HCT116 (cell line): ENCODE measurements at regions not wholly inside any gene's neighbourhood (a gene's known extent, or its start where the extent isn't known, plus 50 kb on each side); places are given as distances from the start of the nearest gene placed in this dataset.

ENCODE experiments used
- ATAC-seq: fragments of 200-7000 bp; cut with Tn5 transposase; 2 replicates; pipeline ENCODE4 v1.9.1; 2020; ENCODE audit warnings: mild to moderate bottlenecking, moderate library complexity
- BruUV-seq: library from RNA; stranded (reverse); fragments of 400-500 nt; replicated peaks from 2 replicates; lab custom pipeline; 2021; lab: Mats Ljungman, UMichigan
- CTCF ChIA-PET: fragments of 300-600 bp; sonication (Branson Sonifier 250); formaldehyde crosslinking; loops from one replicate; lab custom pipeline; 2021; ENCODE audit warnings: antibody characterized with exemption; lab: Charles Lee
- POLR2A ChIA-PET: fragments of 300-600, 350-600 bp; sonication (Branson Sonifier 250); formaldehyde crosslinking; loops from one replicate; lab custom pipeline; 2021; ENCODE audit warnings: antibody characterized with exemption; lab: Charles Lee
- RAD21 ChIA-PET, 2 experiments: fragments of 300-600 bp; sonication (Branson Sonifier 250); formaldehyde crosslinking; loops; one replicate each; lab custom pipeline; 2023; ENCODE audit warnings: low total read pairs in 2 of 2; ENCODE audit not compliant: uncharacterized antibody in 2 of 2, unreplicated experiment in 2 of 2, low non-redundant PET in 1 of 2; lab: Charles Lee
- DNase-seq: peaks from one replicate; pipeline ENCODE4 v3.0.0-alpha.2; 2010; ENCODE audit warnings: low read depth, low spot score
- H2AFZ ChIP-seq: fragments of 200-600 bp; shearing (Covaris generic), sonication (generic); 2 replicates; pipeline ENCODE4 v1.6.1; 2017; ENCODE audit warnings: low read depth, mixed run types, mixed read lengths, antibody characterized with exemption, low read length; ENCODE audit not compliant: poor library complexity, severe bottlenecking
- H3K27ac ChIP-seq: 2 replicates; pipeline ENCODE4 v1.5.1; 2012; ENCODE audit warnings: low read depth, low read length
- H3K27me3 ChIP-seq: fragments of 200-600 bp; sonication (generic); 2 replicates; pipeline ENCODE4 v1.6.1; 2016; ENCODE audit warnings: mixed run types, low read length, mixed read lengths; ENCODE audit not compliant: insufficient read depth
- H3K36me3 ChIP-seq, 2 experiments: fragments of 200-500 bp in 1 of 2; fragments of 200-600 bp in 1 of 2; sonication (Bioruptor generic) in 1 of 2; sonication (generic) in 1 of 2; 2 replicates each; pipeline versions ENCODE4 v1.5.1 to v1.6.1; 2014 to 2016; ENCODE audit warnings: low read length in 2 of 2, inconsistent platforms in 1 of 2, mixed read lengths in 1 of 2, mixed run types in 1 of 2; ENCODE audit not compliant: insufficient read depth in 2 of 2, control insufficient read depth in 1 of 2
- H3K4me1 ChIP-seq, 2 experiments: fragments of 200-600 bp in 1 of 2; sonication (generic) in 1 of 2; 2 replicates each; pipeline versions ENCODE4 v1.5.1 to v1.6.1; 2012 to 2017; ENCODE audit warnings: low read length in 2 of 2, inconsistent platforms in 1 of 2, mild to moderate bottlenecking in 1 of 2, mixed read lengths in 1 of 2, mixed run types in 1 of 2, moderate library complexity in 1 of 2; ENCODE audit not compliant: insufficient read depth in 2 of 2, control insufficient read depth in 1 of 2
- H3K4me2 ChIP-seq: fragments of 200-600 bp; sonication (generic); 2 replicates; pipeline ENCODE4 v1.6.1; 2017; ENCODE audit warnings: mixed run types, low read length, mixed read lengths
- H3K4me3 ChIP-seq, 2 experiments: fragments of 200-600 bp in 1 of 2; sonication (generic) in 1 of 2; replicated peaks in 1 of 2; 2 replicates each; pipeline ENCODE4 v1.5.1; 2011 to 2016; ENCODE audit warnings: low read length in 2 of 2, control low read depth in 1 of 2, low read depth in 1 of 2, mild to moderate bottlenecking in 1 of 2, mixed read lengths in 1 of 2, mixed run types in 1 of 2
- H3K79me2 ChIP-seq: fragments of 200-600 bp; sonication (generic); 2 replicates; pipeline ENCODE4 v1.6.1; 2017; ENCODE audit warnings: mild to moderate bottlenecking, mixed run types, low read length, moderate library complexity, mixed read lengths; ENCODE audit not compliant: insufficient read depth
- H3K9ac ChIP-seq: fragments of 200-600 bp; sonication (generic); 2 replicates; pipeline ENCODE4 v1.6.1; 2016; ENCODE audit warnings: low read length, mixed read lengths
- H3K9me2 ChIP-seq: fragments of 200-600 bp; sonication (generic), shearing (Covaris generic); 2 replicates; pipeline ENCODE4 v1.6.1; 2017; ENCODE audit warnings: mixed run types, mild to moderate bottlenecking, moderate library complexity; ENCODE audit not compliant: insufficient read depth
- H3K9me3 ChIP-seq, 2 experiments: fragments of 200-500 bp in 1 of 2; fragments of 200-600 bp in 1 of 2; sonication (Bioruptor generic) in 1 of 2; sonication (generic) in 1 of 2; 2 replicates each; pipeline ENCODE4 v1.6.1; 2014 to 2017; ENCODE audit warnings: low read length in 2 of 2, mixed read lengths in 2 of 2, inconsistent platforms in 1 of 2, low read depth in 1 of 2, mild to moderate bottlenecking in 1 of 2, mixed run types in 1 of 2, moderate library complexity in 1 of 2; ENCODE audit not compliant: control insufficient read depth in 1 of 2, insufficient read depth in 1 of 2
- H4K20me1 ChIP-seq: fragments of 200-600 bp; sonication (generic), shearing (Covaris generic); 2 replicates; pipeline ENCODE4 v1.6.1; 2017; ENCODE audit warnings: mixed run types, mild to moderate bottlenecking, moderate library complexity; ENCODE audit not compliant: insufficient read depth
- ATF3 ChIP-seq: IDR thresholded peaks from 2 replicates; pipeline ENCODE4 v1.6.1; 2012
- CBX3 ChIP-seq: IDR thresholded peaks from 2 replicates; pipeline ENCODE4 v1.6.1; 2012; ENCODE audit warnings: low read depth
- CEBPB ChIP-seq: IDR thresholded peaks from 2 replicates; pipeline ENCODE4 v1.6.1; 2012; ENCODE audit warnings: low read depth
- CTCF ChIP-seq, 3 experiments: fragments of 200-600 bp in 1 of 3; sonication (generic) in 1 of 3; IDR thresholded peaks in 2 of 3; conservative IDR thresholded peaks in 1 of 3; 2 replicates each; pipeline ENCODE4 v1.5.1; 2012 to 2017; ENCODE audit warnings: low read depth in 2 of 3, low read length in 2 of 3, antibody characterized with exemption in 1 of 3, borderline replicate concordance in 1 of 3, control low read depth in 1 of 3, mild to moderate bottlenecking in 1 of 3, mixed read lengths in 1 of 3, mixed run types in 1 of 3, moderate library complexity in 1 of 3; ENCODE audit not compliant: insufficient read depth in 1 of 3
- EGR1 ChIP-seq: IDR thresholded peaks from 2 replicates; pipeline ENCODE4 v1.6.1; 2012; ENCODE audit warnings: low read depth
- EZH2 ChIP-seq: fragments of 200-600 bp; sonication (generic); IDR thresholded peaks from 2 replicates; pipeline ENCODE4 v1.6.1; 2017; ENCODE audit warnings: antibody characterized with exemption, mixed run types
- EZH2phosphoT487 ChIP-seq: fragments of 200-600 bp; IDR thresholded peaks from 2 replicates; pipeline ENCODE4 v1.6.1; 2018; ENCODE audit warnings: antibody characterized with exemption, borderline replicate concordance
- FOSL1 ChIP-seq: IDR thresholded peaks from 2 replicates; pipeline ENCODE4 v1.6.1; 2012; ENCODE audit warnings: low read depth
- JUND ChIP-seq: IDR thresholded peaks from 2 replicates; pipeline ENCODE4 v1.6.1; 2012
- POLR2AphosphoS5 ChIP-seq: IDR thresholded peaks from 2 replicates; pipeline ENCODE4 v1.6.1; 2011; ENCODE audit warnings: mild to moderate bottlenecking, low read depth, low read length, moderate library complexity
- RAD21 ChIP-seq: IDR thresholded peaks from 2 replicates; pipeline ENCODE4 v1.6.1; 2012; ENCODE audit warnings: low read depth, mild to moderate bottlenecking
- REST ChIP-seq: IDR thresholded peaks from 2 replicates; pipeline ENCODE4 v1.6.1; 2012; ENCODE audit warnings: low read depth
- SIN3A ChIP-seq: IDR thresholded peaks from 2 replicates; pipeline ENCODE4 v1.6.1; 2012; ENCODE audit warnings: low read depth
- SP1 ChIP-seq: IDR thresholded peaks from 2 replicates; pipeline ENCODE4 v1.6.1; 2012; ENCODE audit warnings: low read depth
- SRF ChIP-seq: IDR thresholded peaks from 2 replicates; pipeline ENCODE4 v1.6.1; 2012; ENCODE audit warnings: low read depth
- TCF7L2 ChIP-seq: IDR thresholded peaks from 2 replicates; pipeline ENCODE4 v1.7.0; 2011; ENCODE audit warnings: borderline replicate concordance, inconsistent platforms; ENCODE audit not compliant: insufficient read depth, insufficient read length; ENCODE audit errors: extremely low read depth
- YY1 ChIP-seq: IDR thresholded peaks from 2 replicates; pipeline ENCODE4 v1.6.1; 2011; ENCODE audit warnings: low read length, low read depth, moderate library complexity, mild to moderate bottlenecking; ENCODE audit not compliant: insufficient replicate concordance; ENCODE audit errors: extremely low read depth
- ZBTB33 ChIP-seq: IDR thresholded peaks from 2 replicates; pipeline ENCODE4 v1.6.1; 2011; ENCODE audit warnings: mild to moderate bottlenecking, low read length, moderate library complexity; ENCODE audit not compliant: insufficient replicate concordance; ENCODE audit errors: extremely low read depth
- ZNF274 ChIP-seq: fragments of 200-500 bp; sonication (Bioruptor generic); IDR thresholded peaks from 2 replicates; pipeline ENCODE4 v1.6.1; 2014; ENCODE audit warnings: mild to moderate bottlenecking, low read depth, low read length, inconsistent platforms
- intact Hi-C: fragments of 100-400 bp; cut with micrococcal nuclease; formaldehyde crosslinking; loops from 2 replicates; pipeline ENCODE4 v1.10.0; 2022

- CTCF ChIA-PET: no interaction called here
- RAD21 ChIA-PET: no interaction called here
- Histone ChIP-seq H3K36me3 (no peaks in the 10 kb centered on the region), H3K9ac (no peak overlapping the region), H3K9me3 (no peaks in the 10 kb centered on the region), H3K4me1 (no peaks in the 10 kb centered on the region), H3K4me2 (no peak overlapping the region), H2AFZ (no peak overlapping the region)
- POLR2A ChIA-PET: no interaction called here
- intact Hi-C loops: no loop called here
- ATAC-seq: no peak
- TF ChIP-seq SIN3A (no peak), ZBTB33 (no peak), CTCF (IDR thresholded peaks at IDR 0.05 in 2 of 3, conservative IDR thresholded peaks at IDR 0.05 in 1 of 3; ENCODE audit: borderline replicate concordance in 1 of 3, insufficient read depth in 1 of 3, low read depth in 2 of 3, low read length in 2 of 3) (no peak), FOSL1 (no peak), ZNF274 (no peak), ATF3 (no peak), TCF7L2 (no peak), RAD21 (no peak), SRF (no peak), JUND (no peak), YY1 (no peak), SP1 (no peak), REST (no peak), EZH2phosphoT487 (no peak), EZH2 (no peak), POLR2AphosphoS5 (no peak), EGR1 (no peak), CEBPB (no peak), CBX3 (no peak)
- TF ChIP-seq, all 23 proteins: peak for 0
- no peak overlapping the region for H3K4me3 ChIP-seq
- BruUV-seq: no TSS peak
- H3K79me2 ChIP-seq: no peaks in the 10 kb centered on the region
- no peaks in the 10 kb centered on the region for H4K20me1 ChIP-seq
- DNase-seq: no peak
- no peaks in the 10 kb centered on the region for H3K27me3 ChIP-seq
- H3K27ac ChIP-seq: no peak overlapping the region
- no peaks in the 10 kb centered on the region for H3K9me2 ChIP-seq
These were observed 73.3 kb upstream of the TINAGL1 start for GRCh38 chr1:31502926-31503511.
